CD14-positive monocyte (primary cell): ENCODE measurements at regions not wholly inside any gene's neighbourhood (a gene's known extent, or its start where the extent isn't known, plus 50 kb on each side); places are given as distances from the start of the nearest gene placed in this dataset.

Experiments
- DNase-seq, 3 donors: peaks; one replicate each; pipeline ENCODE4 v3.0.0-alpha.2; 2011 to 2022
- H2AFZ ChIP-seq: 2 replicates; pipeline ENCODE4 v1.6.0; 2012; ENCODE audit warnings: mild to moderate bottlenecking, low read depth, low read length, inconsistent platforms; ENCODE audit not compliant: insufficient read depth, poor library complexity, severe bottlenecking
- H3K27ac ChIP-seq, 2 donors: 1 replicate in 1 of 2; 2 replicates in 1 of 2; pipeline ENCODE4 v1.5.1; 2012 to 2013; ENCODE audit warnings: low read length in 2 of 2, control low read depth in 1 of 2, inconsistent platforms in 1 of 2, low read depth in 1 of 2, mild to moderate bottlenecking in 1 of 2
- H3K27me3 ChIP-seq, 2 donors: one replicate each; pipeline versions ENCODE4 v1.6.0 to v1.6.1; 2011 to 2013; ENCODE audit warnings: low read length in 2 of 2; ENCODE audit not compliant: control insufficient read depth in 2 of 2, insufficient read depth in 2 of 2
- H3K36me3 ChIP-seq, 2 donors: replicated peaks in 1 of 2; 1 replicate in 1 of 2; 2 replicates in 1 of 2; pipeline versions ENCODE4 v1.5.1 to v1.6.1; 2012 to 2013; ENCODE audit warnings: low read length in 2 of 2, control low read depth in 1 of 2, inconsistent platforms in 1 of 2, mild to moderate bottlenecking in 1 of 2; ENCODE audit not compliant: insufficient read depth in 2 of 2, control insufficient read depth in 1 of 2
- H3K4me1 ChIP-seq, 2 donors: 1 replicate in 1 of 2; 2 replicates in 1 of 2; pipeline versions ENCODE4 v1.5.1 to v1.6.1; 2012 to 2013; ENCODE audit warnings: low read length in 2 of 2, control low read depth in 1 of 2, inconsistent platforms in 1 of 2, mild to moderate bottlenecking in 1 of 2, moderate library complexity in 1 of 2; ENCODE audit not compliant: insufficient read depth in 2 of 2, control insufficient read depth in 1 of 2
- H3K4me2 ChIP-seq: replicated peaks from 2 replicates; pipeline ENCODE3; 2012; ENCODE audit warnings: low read length, moderate library complexity, mild to moderate bottlenecking; ENCODE audit not compliant: poor library complexity, severe bottlenecking; ENCODE audit errors: extremely low read depth
- H3K4me3 ChIP-seq, 3 experiments: fragments of 200-600 bp in 1 of 3; sonication (generic) in 1 of 3; replicated peaks in 1 of 3; 1 replicate in 2 of 3; 2 replicates in 1 of 3; pipeline ENCODE4 v1.5.1; 2011 to 2013; ENCODE audit warnings: low read length in 3 of 3, mild to moderate bottlenecking in 3 of 3, control low read depth in 2 of 3, low read depth in 2 of 3, inconsistent platforms in 1 of 3, moderate library complexity in 1 of 3
- H3K79me2 ChIP-seq: 2 replicates; pipeline ENCODE4 v1.6.0; 2012; ENCODE audit warnings: mild to moderate bottlenecking, control low read depth, inconsistent platforms, low read length, moderate library complexity; ENCODE audit not compliant: insufficient read depth
- H3K9ac ChIP-seq: 2 replicates; pipeline ENCODE4 v1.6.0; 2017; ENCODE audit warnings: low read length, mild to moderate bottlenecking; ENCODE audit not compliant: insufficient read depth, poor library complexity, severe bottlenecking
- H3K9me3 ChIP-seq, 2 donors: replicated peaks in 1 of 2; 1 replicate in 1 of 2; 2 replicates in 1 of 2; pipeline versions ENCODE4 v1.5.1 to v1.6.1; 2012 to 2013; ENCODE audit warnings: low read length in 2 of 2, control low read depth in 1 of 2; ENCODE audit not compliant: control insufficient read depth in 1 of 2, insufficient read depth in 1 of 2
- H4K20me1 ChIP-seq: 2 replicates; pipeline ENCODE4 v1.6.0; 2012; ENCODE audit warnings: mild to moderate bottlenecking, low read length, control low read depth, moderate library complexity; ENCODE audit not compliant: insufficient read depth
- H3K27ac Mint-ChIP-seq, 7 donors: one replicate each; pipeline ENCODE4 v1.8.0; 2020; ENCODE audit warnings: mild to moderate bottlenecking in 7 of 7, mixed read lengths in 7 of 7, moderate library complexity in 6 of 7, inconsistent platforms in 2 of 7
- H3K27me3 Mint-ChIP-seq, 3 donors: one replicate each; pipeline ENCODE4 v1.8.0; 2021 to 2022; ENCODE audit warnings: low read depth in 3 of 3, mild to moderate bottlenecking in 3 of 3, mixed read lengths in 3 of 3, moderate library complexity in 3 of 3, inconsistent platforms in 1 of 3
- H3K36me3 Mint-ChIP-seq, 2 donors: one replicate each; pipeline ENCODE4 v1.8.0; 2020; ENCODE audit warnings: mixed read lengths in 2 of 2, inconsistent platforms in 1 of 2, mild to moderate bottlenecking in 1 of 2
- H3K4me1 Mint-ChIP-seq: one replicate; pipeline ENCODE4 v1.8.0; 2020; ENCODE audit warnings: mild to moderate bottlenecking, mixed read lengths
- H3K4me3 Mint-ChIP-seq, 2 donors: one replicate each; pipeline ENCODE4 v1.8.0; 2020; ENCODE audit warnings: mild to moderate bottlenecking in 2 of 2, mixed read lengths in 2 of 2, moderate library complexity in 1 of 2
- H3K9me3 Mint-ChIP-seq, 7 donors: one replicate each; pipeline ENCODE4 v1.8.0; 2020 to 2022; ENCODE audit warnings: mixed read lengths in 7 of 7, mild to moderate bottlenecking in 6 of 7, moderate library complexity in 6 of 7, inconsistent platforms in 2 of 7
- WGBS: methylation state at CpG from one replicate; pipeline ENCODE4 v1.1.5; 2013; ENCODE audit warnings: missing lambda C conversion rate; ENCODE audit not compliant: insufficient coverage; 5-methylcytosine and 5-hydroxymethylcytosine counted together
- intact Hi-C, 2 donors: fragments of 100-400 bp; cut with micrococcal nuclease; formaldehyde crosslinking; loops; one replicate each; pipeline versions ENCODE4 v1.15.0 to v1.15.1; 2023
- TF ChIP-seq, protein P1 (sequence below): fragments of 200-600 bp; IDR thresholded peaks from one replicate; pipeline ENCODE4 v1.8.0; 2022; ENCODE audit warnings: antibody characterized with exemption, mild to moderate bottlenecking

DNA sequence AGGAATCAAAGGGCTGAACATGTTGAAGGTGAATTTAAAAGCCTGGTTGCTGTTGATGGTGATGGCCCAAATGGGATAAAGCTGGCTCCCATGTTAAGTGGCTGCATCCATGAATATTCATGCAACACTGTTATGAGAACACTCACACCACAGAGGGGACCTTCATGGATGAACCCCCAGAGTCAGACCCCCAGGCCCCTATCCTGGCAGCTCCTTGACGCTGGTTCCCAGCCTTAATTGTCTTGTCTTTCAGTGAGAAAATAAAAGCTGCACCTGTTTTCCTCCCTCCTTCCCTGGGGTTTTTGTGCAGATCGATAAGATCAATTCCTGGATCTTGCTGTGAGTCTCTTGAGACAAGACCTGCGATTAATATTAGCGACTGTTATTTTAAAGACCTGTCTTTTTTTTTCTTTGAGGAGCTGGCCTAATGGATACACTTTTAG lies 371.7 kb downstream of the ICE1 start:
- peaks cover 0 to 4% (median 0%) of the 10 kb centered on the region in 7 donors for H3K9me3 Mint-ChIP-seq
- no peak overlapping the region for H3K27ac Mint-ChIP-seq
- WGBS: 75% methylated on average over 1 of the region's 4 CpGs
- TF ChIP-seq, protein P1, sequence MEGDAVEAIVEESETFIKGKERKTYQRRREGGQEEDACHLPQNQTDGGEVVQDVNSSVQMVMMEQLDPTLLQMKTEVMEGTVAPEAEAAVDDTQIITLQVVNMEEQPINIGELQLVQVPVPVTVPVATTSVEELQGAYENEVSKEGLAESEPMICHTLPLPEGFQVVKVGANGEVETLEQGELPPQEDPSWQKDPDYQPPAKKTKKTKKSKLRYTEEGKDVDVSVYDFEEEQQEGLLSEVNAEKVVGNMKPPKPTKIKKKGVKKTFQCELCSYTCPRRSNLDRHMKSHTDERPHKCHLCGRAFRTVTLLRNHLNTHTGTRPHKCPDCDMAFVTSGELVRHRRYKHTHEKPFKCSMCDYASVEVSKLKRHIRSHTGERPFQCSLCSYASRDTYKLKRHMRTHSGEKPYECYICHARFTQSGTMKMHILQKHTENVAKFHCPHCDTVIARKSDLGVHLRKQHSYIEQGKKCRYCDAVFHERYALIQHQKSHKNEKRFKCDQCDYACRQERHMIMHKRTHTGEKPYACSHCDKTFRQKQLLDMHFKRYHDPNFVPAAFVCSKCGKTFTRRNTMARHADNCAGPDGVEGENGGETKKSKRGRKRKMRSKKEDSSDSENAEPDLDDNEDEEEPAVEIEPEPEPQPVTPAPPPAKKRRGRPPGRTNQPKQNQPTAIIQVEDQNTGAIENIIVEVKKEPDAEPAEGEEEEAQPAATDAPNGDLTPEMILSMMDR: no peak
- no peaks in the 10 kb centered on the region for H3K27me3 Mint-ChIP-seq
- no peaks in the 10 kb centered on the region for H3K4me1 Mint-ChIP-seq
- H2AFZ ChIP-seq: no peak overlapping the region
- no peaks in the 10 kb centered on the region for H3K4me1 ChIP-seq
- no peak overlapping the region for H3K4me3 Mint-ChIP-seq
- no peaks in the 10 kb centered on the region for H3K36me3 ChIP-seq
- no peak overlapping the region for H3K4me3 ChIP-seq
- no peak for DNase-seq
- H3K9ac ChIP-seq: no peak overlapping the region
- no peaks in the 10 kb centered on the region for H3K27me3 ChIP-seq
- intact Hi-C loops: no loop called here
- no peaks in the 10 kb centered on the region for H3K9me3 ChIP-seq
- no peak overlapping the region for H3K27ac ChIP-seq
- no peaks in the 10 kb centered on the region for H3K36me3 Mint-ChIP-seq
- no peaks in the 10 kb centered on the region for H4K20me1 ChIP-seq
- no peaks in the 10 kb centered on the region for H3K79me2 ChIP-seq
- H3K4me2 ChIP-seq: no peak overlapping the region

GRCh38 chr5:5793242-5794117 lies 371.0 kb downstream of the ICE1 start:
- Mint-ChIP-seq H3K36me3 (no peaks in the 10 kb centered on the region), H3K27ac (no peak overlapping the region), H3K4me3 (no peak overlapping the region), H3K27me3 (no peaks in the 10 kb centered on the region), H3K4me1 (no peaks in the 10 kb centered on the region), H3K9me3 (peaks cover 0 to 4% (median 0%) of the 10 kb centered on the region in 7 donors)
- intact Hi-C loops: no loop called here
- Histone ChIP-seq H3K36me3 (no peaks in the 10 kb centered on the region), H3K4me3 (no peak overlapping the region), H3K79me2 (no peaks in the 10 kb centered on the region), H3K27me3 (no peaks in the 10 kb centered on the region), H4K20me1 (no peaks in the 10 kb centered on the region), H2AFZ (no peak overlapping the region), H3K9me3 (no peaks in the 10 kb centered on the region), H3K4me2 (no peak overlapping the region), H3K27ac (no peak overlapping the region), H3K4me1 (no peaks in the 10 kb centered on the region), H3K9ac (no peak overlapping the region)
- 96% methylated on average over 3 of the region's 10 CpGs for WGBS
- no peak for DNase-seq
- TF ChIP-seq, protein P1: no peak
